Psoas muscle (tissue), 7 donors: ENCODE measurements at regions not wholly inside any gene's neighbourhood (a gene's known extent, or its start where the extent isn't known, plus 50 kb on each side); places are given as distances from the start of the nearest gene placed in this dataset.

Experiments used
- ATAC-seq, 4 donors: fragments of 200-7000 bp; cut with Tn5 transposase; one replicate each; pipeline ENCODE4 v1.9.1; 2020; ENCODE audit warnings: moderate library complexity in 3 of 4, mild to moderate bottlenecking in 2 of 4
- DNase-seq, 2 donors: peaks; one replicate each; pipeline ENCODE4 v3.0.0-alpha.2; 2020
- H3K27ac ChIP-seq: fragments of 200-600 bp; one replicate; pipeline ENCODE4 v1.8.0; 2022
- H3K27me3 ChIP-seq, 3 donors: fragments of 200-600 bp in 1 of 3; one replicate each; pipeline versions ENCODE4 v1.6.1 to v1.8.0; 2013 to 2022; ENCODE audit warnings: low read length in 2 of 3, mild to moderate bottlenecking in 2 of 3, moderate library complexity in 1 of 3; ENCODE audit not compliant: insufficient read depth in 3 of 3
- H3K36me3 ChIP-seq, 2 donors: fragments of 200-600 bp in 1 of 2; one replicate each; pipeline versions ENCODE4 v1.6.1 to v1.8.0; 2013 to 2022; ENCODE audit warnings: low read depth in 1 of 2, mild to moderate bottlenecking in 1 of 2, moderate library complexity in 1 of 2; ENCODE audit not compliant: insufficient read depth in 1 of 2
- H3K4me1 ChIP-seq: fragments of 200-600 bp; one replicate; pipeline ENCODE4 v1.8.0; 2022
- H3K4me3 ChIP-seq: fragments of 200-600 bp; one replicate; pipeline ENCODE4 v1.8.0; 2022; ENCODE audit warnings: mild to moderate bottlenecking
- H3K9me3 ChIP-seq: fragments of 200-600 bp; one replicate; pipeline ENCODE4 v1.8.0; 2022
- CTCF ChIP-seq: fragments of 200-600 bp; IDR thresholded peaks from one replicate; pipeline ENCODE4 v1.8.0; 2022; ENCODE audit warnings: antibody characterized with exemption
- WGBS, 3 donors: extraction: QIAGEN DNeasy Blood & Tissue Kit; methylation state at CpG; one replicate each; pipeline versions ENCODE4 v1.1.6 to v1.1.7; 2013; 5-methylcytosine and 5-hydroxymethylcytosine counted together
- intact Hi-C, 2 donors: fragments of 100-400 bp; cut with DNase I; formaldehyde crosslinking; loops; one replicate each; pipeline versions ENCODE4 v1.11.0 to v1.14.2; 2022
- donor health status: healthy with polysubstance abuse.
- donor health status: DM: no; HTN: no; CAD: no; lungs with moderate emphysema.
- donor health status: Bipolar disorder and iron deficiency.
- donor health status: healthy.
- donor health status: DM: yes; HTN: yes; CAD: no.
- donor health status: DM: no; HTN: no; CAD: no.
- donor health status: DM: yes; HTN: yes; CAD: no.

GRCh38 chr9:135228983-135229625 lies 141.6 kb downstream of the OLFM1 start:
- intact Hi-C loops, result no loop called here
- Histone ChIP-seq H3K36me3 (no peaks in the 10 kb centered on the region), H3K27ac (no peak overlapping the region), H3K4me1 (no peaks in the 10 kb centered on the region), H3K9me3 (no peaks in the 10 kb centered on the region), H3K27me3 (peaks cover 0 to 44% (median 8%) of the 10 kb centered on the region in 3 donors), H3K4me3 (no peak overlapping the region)
- ATAC-seq (no peak), DNase-seq (peak; percentile 6 to 35)
- no peak for TF ChIP-seq CTCF
- 76 to 81% (median 76%) methylated on average over 14 of the region's 14 CpGs for WGBS, 3 donors

- Histone ChIP-seq H3K27ac (no peak overlapping the region), H3K27me3 (peaks cover 0 to 52% (median 8%) of the 10 kb centered on the region in 3 donors), H3K9me3 (no peaks in the 10 kb centered on the region), H3K4me3 (no peak overlapping the region), H3K36me3 (no peaks in the 10 kb centered on the region), H3K4me1 (no peaks in the 10 kb centered on the region)
- no peak for ATAC-seq
- no peak for TF ChIP-seq CTCF
- intact Hi-C loops, result no loop called here
- peak; percentile 2 to 39 for DNase-seq
- 67 to 76% (median 73%) methylated on average over 16 of the region's 16 CpGs for WGBS, 3 donors
Observed at GRCh38 chr9:135229701-135230385, 142.4 kb downstream of the OLFM1 start.

- DNase-seq, result peak; percentile 2 to 31
- no peak for ATAC-seq
- Histone ChIP-seq H3K4me1 (no peaks in the 10 kb centered on the region), H3K36me3 (no peaks in the 10 kb centered on the region), H3K4me3 (no peak overlapping the region), H3K9me3 (no peaks in the 10 kb centered on the region), H3K27me3 (peaks cover 0 to 53% (median 8%) of the 10 kb centered on the region in 3 donors), H3K27ac (no peak overlapping the region)
- TF ChIP-seq CTCF, result no peak
- intact Hi-C loops, result no loop called here
- 90 to 97% (median 93%) methylated on average over 7 of the region's 7 CpGs for WGBS, 3 donors
Observed at GRCh38 chr9:135230386-135230765, 142.9 kb downstream of the OLFM1 start.

- H3K9me3 ChIP-seq, result no peaks in the 10 kb centered on the region
- DNase-seq (peak; percentile 4 to 33), ATAC-seq (no peak)
- H3K27ac ChIP-seq, result no peak overlapping the region
- H3K36me3 ChIP-seq, result no peaks in the 10 kb centered on the region
- TF ChIP-seq CTCF, result no peak
- WGBS, 3 donors, result 49 to 58% (median 54%) methylated on average over 10 of the region's 10 CpGs
- peaks cover 0 to 53% (median 8%) of the 10 kb centered on the region in 3 donors for H3K27me3 ChIP-seq
- intact Hi-C loops, result no loop called here
- no peak overlapping the region for H3K4me3 ChIP-seq
- H3K4me1 ChIP-seq, result no peaks in the 10 kb centered on the region
Observed at GRCh38 chr9:135230817-135231520, 143.5 kb downstream of the OLFM1 start.
